EL (cell line): ENCODE measurements at regions not wholly inside any gene's neighbourhood (a gene's known extent, or its start where the extent isn't known, plus 50 kb on each side); places are given as distances from the start of the nearest gene placed in this dataset.

Source experiments
- DNase-seq: peaks from one replicate; pipeline ENCODE4 v3.0.0-alpha.2; 2016

DNA sequence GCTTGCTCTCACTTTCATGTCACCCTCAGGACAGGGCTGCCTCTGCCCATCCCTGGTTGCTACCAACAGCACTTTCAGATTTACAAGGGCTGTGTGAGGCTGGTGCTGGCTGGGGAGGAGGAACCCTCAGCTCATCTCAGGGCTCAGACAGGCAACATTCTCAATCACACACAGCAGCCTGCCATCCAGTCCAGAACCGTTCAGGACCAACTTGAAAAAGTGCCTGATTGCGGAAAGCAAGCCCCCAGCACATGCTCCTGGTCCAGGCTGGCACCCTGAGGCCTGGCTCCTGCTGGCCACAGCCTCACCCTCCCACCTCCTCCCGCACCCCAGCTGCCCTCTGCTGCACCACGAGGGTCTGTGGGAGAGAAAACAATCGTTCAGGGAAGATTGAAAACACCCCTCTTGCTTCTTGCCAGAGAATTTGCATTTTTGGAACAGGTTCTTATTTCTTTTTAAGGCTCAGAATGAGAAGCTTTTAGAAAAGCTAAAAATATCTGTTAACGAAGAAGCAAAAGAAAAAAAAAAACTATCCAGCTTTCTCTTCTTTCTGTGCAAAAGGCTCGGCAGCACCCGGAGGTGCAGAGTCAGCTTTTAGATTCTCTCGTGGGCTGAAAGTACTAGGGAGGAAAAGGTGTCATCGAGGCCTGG, 403.8 kb upstream of the ID2 start:
- no peak for DNase-seq

DNA sequence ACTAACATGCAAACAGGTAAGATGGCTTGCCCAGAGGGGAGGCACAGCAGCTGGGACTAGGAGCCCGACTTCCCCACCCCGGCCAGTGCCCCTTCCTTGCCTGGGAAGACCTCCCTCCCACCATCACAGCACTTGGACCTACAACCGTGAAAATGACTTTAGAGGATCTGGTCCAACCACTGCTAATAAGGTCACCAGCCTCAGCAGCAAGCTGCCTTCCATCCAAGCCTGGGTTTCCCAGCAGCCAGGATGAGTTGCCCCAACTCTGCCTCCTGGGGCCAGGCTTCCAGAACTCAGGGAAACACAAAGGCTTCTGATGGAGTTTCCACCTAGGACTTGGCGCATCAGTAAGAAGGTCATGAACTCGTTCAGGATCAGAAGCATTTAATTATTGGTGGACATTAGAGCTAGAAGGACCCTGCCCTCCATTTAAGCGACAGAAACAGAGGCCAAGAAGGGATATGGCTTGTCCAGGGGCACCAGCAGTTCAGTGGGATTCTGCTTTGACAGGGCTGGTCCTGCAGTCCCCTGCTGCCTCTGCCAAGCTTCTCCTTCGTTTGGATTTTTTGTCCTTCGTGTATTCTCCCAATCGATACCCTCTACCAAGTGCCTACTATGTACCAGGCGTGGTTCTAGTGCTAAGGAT, 403.0 kb upstream of the ID2 start:
- no peak for DNase-seq

DNA sequence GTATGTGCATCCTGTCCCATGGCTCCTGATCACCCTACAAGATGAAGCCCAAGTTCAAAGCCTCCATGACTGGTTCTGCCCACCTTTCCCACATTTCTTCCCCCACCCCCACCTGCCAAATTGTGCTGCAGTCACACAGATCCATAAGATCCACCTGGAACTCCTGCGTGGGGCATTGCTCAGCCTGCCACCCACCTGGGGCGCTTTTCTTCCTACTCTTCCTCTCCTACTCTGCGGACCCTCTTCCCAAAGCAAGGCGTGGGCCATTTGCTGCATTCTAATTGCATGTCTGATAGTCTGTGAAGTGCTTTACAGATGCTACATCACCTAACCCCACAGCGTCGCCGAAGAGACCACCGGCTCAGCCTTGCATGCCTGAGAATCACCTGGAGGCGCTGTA, 402.4 kb upstream of the ID2 start:
- DNase-seq = no peak

DNA sequence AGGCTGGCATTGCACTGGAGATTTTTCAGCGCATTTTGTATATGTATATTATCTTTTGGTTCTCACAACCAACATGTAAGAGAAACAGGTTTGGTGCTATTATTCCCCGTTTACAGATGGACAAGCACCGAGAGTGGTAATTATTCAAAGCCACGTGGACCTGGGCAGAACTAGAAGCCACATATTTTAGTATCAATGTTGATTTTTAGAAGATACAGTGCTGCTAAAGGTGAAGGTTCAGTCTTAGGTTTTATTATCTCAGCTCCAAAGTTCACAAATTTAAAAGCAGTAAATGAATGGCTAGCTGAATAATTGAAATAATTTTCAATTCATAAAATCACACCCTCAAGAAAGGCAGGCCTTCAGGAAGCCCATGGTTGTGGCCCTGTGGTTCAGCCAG, 400.6 kb upstream of the ID2 start:
- no peak for DNase-seq

DNA sequence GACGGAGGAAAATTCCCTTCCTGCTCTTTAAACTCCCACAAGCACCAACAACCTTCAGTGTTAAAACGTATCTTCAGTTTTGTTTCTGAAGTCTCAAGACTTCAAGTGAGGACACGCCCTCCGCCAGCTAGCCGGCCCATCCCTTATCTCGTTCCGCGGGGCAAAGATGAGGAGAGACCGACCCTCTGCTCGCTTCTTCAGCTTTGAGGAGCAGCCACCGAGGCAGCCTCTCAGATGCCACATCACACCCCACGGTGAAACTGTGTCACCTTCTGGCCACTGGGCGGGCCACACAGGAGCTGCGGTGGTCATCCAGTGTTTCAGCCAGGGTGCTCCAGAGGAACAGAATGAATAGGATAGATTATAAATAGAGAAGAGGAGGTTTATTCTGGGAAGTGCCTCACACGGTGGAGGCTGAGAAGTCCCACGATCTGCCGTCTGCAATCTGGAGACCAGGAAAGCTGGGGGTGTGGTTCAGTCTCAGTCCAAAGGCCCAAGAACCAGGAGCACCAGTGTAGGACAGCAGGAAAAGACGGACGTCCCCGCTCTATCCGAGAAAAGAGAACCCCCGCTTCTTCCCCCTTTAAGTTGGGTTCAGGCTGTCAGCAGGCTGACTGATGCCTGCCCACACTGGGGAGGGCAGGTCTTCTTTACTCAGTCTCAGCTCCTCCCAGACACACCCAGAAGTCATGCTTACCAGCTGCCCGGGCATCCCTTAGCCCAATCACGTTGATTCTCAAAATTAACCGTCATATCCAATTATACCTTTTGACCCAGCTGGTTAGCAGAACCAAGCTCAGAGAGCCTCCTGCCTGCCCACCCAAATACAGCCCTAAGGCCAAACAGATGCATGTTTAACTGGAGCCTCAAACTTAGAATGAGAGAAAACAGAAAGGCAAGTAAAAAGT, 399.7 kb upstream of the ID2 start:
- DNase-seq = no peak

DNA sequence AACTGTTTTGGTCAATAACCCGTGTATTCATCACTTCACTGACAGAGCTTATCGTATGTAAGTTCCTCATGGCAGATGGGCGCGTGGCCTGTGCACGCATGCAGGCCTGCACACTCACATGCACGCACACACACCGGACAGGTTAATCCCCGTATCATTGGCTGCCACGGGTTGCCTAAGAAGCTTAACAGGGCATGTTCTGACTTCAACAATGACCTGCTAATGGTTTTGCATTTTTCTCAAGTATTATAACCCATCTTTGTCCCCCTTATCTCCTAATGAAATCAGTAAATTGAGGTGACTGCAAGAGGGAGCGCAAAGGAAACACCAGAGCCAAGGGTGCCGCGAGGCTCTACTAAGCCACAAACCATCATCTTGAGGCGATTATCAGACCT, 399.0 kb upstream of the ID2 start:
- no peak for DNase-seq

DNA sequence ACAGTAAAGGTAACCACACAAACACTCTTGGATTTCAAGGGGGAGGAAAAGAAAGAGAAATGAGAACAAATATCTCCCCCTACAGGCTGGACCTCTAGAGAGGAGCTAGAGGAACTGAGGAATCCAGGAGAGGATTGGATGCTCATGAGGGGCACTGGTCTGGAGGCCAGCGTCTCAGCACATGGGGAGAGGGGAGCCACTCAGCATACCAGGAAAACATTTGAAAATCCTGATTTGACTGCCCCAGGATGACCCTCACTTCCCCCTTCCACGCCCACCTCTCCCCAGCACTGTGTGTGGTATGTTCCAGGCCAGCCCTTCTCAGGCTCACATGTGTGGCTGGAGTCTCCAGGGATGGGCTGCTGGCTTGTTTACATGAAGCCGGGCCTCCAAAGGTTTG, 396.8 kb upstream of the ID2 start:
- DNase-seq = peak; percentile 23

DNA sequence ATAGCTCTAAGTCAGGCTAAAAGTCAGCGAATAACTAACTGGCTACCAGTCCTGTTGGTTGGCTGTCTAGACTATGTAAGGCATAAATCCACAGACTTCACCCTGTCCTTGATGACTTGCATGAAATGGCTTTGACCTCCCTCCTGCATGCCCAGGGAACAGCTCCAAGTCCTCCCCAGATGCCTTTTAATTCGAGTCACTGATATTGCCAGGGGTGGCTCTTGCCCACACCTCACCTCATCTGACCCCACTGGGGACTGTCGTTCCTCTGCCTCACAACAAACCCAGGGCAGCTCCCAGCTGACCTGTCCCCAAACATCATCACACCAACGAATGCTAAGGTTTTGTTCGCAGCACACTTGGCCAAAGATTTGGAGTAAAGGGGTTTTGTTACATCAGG, 396.0 kb upstream of the ID2 start:
- DNase-seq = no peak

DNA sequence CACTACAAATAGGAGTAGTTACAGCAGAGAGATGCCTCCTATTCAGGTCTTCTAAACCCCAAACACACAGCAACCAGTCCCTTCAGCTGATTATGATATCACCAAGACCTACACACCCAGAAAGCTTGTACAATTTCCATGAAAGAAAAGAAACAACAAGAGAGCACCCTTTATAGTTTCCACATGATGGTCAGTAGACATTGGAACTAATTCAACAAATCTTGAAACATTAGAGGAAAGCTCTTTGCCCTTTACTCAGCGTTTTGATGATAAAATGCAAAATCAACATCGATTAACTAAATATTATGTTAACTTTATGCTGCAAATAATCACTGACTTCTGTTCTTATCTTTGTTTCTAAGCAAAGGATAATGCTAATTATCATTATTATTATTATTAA, 393.6 kb upstream of the ID2 start:
- no peak for DNase-seq

DNA sequence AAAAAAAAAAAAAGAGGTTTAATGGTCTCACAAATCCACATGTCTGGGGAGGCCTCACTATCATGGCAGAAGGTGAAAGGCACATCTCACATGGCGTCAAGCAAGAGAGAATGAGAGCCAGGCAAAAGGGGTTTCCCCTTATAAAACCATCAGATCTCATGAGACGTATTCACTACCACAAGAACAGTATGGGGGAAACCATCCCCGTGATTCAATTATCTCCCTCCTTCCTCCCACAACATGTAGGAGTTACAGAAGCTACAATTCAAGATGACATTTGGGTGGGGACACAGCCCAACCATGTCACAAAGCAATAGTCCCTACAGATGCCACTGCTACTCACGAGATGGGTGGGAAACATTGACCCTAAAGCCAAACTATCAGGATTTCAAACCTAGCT, 392.7 kb upstream of the ID2 start:
- no peak for DNase-seq

DNA sequence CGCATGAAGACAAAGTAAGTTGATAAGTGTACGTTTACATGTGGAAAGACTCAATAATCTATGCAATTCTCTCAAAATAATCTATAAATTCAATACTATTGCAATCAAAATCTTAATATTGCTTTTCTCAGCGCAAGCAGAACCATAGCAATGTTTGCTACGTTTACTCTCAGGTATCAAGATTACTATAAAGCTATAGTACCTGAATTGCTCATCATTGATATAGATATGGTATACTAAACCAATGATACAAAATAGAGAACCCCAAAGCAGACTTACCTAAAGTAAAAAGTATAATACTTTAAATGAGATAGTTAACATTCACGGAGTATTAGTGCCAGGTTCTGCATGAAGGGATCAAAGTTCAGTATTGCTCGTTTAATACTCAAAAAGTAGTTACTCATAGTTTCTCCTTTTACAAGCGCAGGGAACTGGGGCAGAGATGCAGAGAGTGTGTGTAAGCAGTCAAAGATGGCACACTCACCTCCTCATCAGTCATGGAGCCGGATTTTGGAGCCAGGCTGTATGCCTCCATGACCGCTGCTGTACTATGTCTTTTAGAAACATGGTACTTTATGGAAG, 391.0 kb upstream of the ID2 start:
- no peak for DNase-seq

DNA sequence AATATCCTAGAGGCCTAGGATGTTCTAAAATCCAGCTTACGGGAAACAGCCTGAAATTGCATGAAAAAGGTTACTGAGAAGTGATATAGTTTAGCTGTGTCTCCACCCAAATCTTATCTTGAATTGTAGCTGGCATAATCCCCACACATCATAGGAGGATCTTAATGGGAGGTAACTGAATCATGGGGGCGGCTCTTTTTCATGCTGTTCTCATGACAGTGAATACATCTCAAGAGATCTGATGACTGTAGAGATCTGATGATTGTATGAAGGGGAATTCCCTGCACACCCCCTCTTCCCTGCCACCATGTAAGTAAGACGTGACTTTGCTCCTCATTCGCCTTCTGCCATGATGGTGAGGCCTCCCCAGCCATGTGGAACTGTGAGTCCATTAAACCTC, 385.6 kb upstream of the ID2 start:
- DNase-seq = no peak

DNA sequence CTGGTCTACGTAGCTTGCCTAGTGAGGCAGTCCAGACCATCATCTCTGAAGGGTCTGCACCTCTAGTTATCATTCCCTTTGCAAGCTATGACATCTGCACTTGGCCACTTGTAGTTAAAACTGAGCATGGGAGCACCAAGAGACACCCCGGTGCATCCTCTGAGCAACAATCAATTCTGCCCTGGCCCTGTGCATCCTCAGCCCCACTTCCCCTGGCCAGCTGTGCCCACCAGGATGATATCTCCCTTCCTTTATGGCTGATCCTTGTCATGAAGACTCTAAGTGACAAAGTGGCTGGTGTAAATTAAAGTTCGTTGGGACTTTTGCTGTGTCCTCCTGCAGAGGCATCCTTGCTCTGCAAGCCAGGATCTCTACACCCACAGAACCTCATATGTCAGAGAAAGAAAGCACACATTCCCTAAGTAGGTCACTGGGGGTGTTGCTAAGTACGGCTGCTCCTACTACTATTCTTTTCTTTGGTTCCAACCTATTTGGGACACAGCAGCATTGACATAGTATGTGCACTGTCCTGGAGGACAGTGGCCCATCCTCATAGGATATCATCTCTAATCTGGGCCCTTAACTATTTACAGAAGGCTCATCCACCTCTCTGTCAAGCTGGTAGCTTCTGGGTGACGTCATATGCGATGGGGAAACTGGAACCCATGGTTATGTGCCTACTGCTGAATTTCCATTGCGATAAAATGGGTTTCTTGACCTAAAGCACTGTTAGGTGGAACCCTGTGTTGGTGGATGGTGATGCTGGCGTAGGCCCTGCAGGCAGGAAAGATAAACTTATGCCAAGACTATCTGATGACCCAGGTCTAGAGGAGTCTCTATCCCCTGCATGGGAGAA, 384.3 kb upstream of the ID2 start:
- DNase-seq = no peak

DNA sequence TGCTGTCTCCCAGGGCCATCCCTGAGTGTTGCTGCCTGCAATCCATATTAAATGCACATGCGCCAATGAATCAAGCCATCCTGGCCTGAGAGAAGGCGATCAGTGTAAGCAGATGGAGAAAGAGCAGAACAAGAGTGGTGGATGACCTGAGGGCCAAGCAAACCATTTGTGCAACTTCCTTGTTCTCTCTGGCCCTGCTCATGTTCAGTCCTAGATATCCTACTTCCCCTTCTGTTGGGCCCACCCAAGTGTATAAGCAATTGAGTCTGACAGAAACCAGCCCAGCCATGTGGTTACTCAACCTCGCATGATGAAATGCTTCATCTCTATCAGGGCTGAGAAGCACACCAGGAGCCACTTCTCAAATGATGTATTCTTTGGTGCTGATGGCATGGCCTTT, 383.1 kb upstream of the ID2 start:
- no peak for DNase-seq

DNA sequence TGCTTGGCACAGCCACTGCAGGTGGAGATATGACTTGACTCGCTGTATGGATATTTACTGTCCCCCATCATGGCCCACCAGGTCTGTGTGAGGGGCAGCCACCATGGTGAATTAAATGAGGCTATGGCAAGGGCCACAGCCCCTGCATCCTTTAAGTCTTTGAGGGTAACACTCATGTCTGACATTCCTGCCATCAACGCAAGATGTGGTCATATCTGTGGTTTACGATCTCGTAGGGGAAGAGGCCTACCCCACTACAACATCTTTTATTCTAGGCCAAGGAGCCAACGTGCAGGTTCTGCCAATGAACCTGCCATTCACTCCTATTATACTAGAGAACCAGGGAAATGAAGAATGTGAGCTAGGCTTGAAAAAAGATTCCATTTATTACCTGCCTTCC, 381.6 kb upstream of the ID2 start:
- no peak for DNase-seq

DNA sequence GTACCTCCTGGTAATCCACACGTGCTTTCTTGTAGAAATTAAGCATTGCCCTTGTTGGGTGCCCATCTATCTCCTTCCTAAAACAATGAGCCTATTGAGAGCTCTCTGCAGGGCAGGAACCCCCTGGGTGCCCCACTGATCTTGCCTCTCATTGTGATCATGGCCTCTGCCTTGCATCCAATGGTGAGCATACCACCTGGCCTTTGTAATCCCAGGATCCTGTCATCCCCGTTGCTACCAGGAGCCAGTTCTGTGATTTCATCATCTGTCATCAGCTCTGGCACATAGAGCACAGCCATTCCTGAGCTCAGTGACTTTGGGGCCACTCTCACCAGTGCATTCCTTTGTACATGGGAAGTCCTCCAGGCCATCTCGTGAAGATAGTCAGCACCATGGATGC, 381.0 kb upstream of the ID2 start:
- no peak for DNase-seq

DNA sequence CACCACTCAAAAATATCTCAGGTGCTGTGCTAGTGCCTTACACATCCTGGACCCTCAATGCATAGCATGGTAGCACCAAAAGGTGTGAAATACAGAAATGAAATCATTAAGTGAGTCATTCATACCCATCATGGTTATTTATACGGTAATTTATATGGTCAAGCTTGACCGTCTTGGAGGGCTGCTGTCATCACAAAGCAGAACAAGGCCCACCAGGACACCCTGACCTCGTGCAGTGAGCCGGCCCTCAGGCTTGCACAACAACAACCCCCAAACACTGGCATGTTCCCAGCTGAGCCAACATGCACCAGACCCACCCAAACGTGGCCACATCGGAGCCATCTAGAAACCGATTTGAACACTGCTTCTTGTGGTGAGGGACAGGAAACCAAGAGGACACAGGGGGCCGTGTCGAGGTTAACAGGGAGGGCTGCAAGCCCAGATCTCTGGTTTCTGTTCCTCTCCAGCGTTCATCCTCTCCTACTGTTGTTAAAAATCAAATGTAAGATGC, 378.5 kb upstream of the ID2 start:
- DNase-seq = no peak

DNA sequence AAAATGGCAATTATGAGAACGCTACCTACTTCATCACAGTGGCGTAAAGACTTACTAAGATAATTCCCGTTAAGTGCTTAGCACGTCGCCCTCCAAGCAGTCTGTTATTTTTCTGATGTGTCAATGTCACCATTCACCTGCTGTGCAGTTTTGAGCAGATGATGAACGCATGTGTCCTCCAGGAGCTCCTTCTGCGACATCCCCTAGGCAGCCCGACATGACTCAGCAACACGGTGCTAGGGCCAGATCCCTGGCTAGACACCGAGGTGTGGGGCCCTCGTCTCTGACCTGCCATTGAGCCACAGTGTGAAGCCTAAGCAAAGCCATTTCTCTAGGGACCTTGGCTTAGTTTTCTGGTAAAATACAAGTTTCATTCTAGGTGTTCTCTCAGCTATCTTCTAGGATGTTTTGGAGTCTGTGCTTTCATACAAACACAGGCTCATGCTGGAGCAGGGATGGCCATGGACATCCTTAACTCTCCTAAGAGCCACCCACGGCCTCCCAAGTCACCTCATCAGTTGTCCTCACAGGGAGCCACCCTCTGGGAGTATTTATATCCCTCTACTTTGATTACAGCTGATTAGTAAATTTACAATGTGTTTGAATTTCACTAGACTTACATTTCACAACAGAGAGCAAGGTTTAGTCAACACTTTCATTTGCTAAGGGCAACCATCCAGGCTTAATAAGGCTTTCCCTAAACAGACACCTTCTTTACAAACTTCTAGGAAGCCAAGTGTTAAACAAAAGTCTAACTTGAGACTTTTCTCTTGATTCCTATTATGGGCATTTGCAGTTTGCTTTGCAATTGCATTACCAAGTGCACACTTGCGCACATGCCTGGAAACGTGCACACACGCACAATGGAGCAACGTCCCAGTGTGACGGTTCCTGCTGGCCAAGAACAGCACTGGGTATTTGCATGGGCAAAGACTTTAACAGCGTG, 376.8 kb upstream of the ID2 start:
- DNase-seq = no peak

DNA sequence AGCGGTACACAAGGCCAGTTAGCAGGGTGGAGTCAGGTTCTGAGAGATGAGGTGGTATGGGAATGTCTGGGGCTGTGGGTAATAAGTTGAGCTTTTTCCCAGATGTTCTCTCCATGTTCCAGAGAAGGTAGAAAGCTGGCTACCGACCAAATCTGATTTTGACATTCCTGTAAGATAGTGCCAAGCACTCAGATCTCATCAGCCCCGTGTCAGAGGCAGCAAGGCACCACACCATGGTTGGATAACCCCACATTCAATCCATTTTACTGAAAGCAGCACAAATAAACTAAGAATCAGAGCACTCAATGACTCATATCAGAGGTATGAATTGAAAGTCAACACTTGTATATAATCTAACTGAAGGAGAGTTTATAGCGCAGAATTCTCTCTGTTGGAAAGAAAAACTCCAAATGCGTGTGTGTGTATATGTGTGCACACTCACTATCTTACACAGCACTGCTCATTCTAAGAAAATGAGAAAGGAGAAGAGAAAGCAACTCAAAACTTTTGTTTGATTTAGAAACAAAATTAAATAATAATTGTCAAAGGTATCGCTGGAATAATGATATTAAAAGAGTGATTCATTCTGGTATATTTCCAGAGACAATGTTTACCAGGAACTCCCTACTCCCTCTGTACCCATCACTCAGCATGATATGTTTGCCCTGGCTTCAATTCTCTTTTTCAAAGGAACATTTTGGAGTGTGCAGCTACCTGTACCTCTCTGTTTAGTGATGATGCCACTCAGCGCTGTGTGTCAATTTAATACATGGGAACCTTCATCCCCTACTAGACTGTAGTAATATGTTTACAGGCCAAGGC, 375.1 kb upstream of the ID2 start:
- DNase-seq = peak; percentile 52

DNA sequence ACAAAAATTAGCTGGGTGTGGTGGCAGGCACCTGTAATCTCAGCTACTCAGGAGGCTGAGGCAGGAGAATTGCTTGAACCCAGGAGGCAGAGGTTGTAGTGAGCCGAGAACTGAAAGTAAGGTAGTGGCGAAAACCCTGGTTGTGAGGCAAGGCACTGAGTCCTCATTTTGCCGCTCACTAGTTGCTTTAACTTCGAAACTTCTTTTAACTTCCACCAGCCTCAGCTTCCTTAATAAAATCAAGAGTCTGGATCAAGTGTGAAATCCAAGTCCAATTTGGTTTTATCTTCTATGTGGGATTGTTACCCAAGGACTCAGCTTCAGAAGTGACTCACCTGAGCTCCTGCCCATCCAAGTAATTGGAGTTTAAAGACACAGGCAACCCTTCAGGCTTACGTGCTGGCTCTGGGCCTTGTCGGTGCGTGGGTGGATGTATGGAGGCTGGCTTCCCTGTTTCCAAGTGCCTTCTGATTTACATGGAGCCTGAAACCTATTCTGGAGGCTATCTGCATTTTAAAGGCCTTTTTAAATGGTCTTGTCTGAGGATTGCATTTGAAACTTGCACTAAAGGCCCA, 374.2 kb upstream of the ID2 start:
- no peak for DNase-seq
